HG02763 (cell line): ENCODE measurements at regions not wholly inside any gene's neighbourhood (a gene's known extent, or its start where the extent isn't known, plus 50 kb on each side); places are given as distances from the start of the nearest gene placed in this dataset.

Experiments used
- ATAC-seq: cut with Tn5 transposase; IDR thresholded peaks from one replicate; pipeline ENCODE4 v1.9.1; 2021; ENCODE audit warnings: mild to moderate bottlenecking, moderate library complexity; ENCODE audit not compliant: unreplicated experiment

DNA sequence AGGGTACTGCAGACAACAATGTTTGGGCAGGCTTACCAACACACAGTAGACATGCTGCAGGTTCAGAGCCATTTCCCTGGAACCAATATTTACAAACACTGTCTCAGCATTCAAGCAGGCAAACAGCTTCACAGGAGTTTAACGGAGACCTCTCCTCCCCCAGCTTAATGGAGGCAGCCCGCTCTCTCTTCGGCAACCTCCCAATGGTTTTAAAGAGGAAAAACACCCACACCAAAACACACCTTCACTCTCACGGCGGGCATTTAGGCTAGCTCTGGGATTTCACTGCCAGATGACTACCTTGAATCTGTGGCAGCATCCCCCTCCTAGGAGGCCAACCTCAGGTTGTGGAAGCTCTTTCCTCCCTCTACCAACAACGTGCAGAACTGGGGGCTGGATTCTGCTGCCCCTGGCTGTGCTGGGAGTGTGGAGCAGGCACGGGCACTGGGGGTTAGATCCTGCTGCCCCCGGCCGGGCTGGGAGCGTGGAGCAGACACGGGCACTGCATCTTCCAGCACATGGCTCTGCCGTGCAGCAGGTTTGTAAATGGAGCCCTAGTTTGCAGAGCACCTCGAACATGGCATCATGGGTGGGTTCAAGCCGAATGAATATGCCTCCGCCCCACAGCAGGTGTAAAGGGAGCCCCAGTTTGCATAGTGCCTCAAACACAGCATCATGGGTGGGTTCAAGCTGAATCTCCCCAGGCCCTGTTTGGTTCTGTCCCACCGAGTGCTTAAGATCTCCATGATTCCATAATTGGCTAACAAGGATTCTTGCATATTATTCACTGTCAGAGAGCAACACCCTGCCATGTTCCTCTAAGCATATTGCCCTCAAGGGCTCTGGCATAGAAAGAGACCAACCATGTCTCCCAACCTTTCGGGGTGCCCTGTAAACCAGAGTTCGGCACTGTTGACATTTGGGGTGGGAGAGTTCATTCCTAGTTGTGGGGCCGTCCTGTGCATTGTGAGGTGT is 86.4 kb downstream of the RBFOX3 start:
- ATAC-seq = no peak

- no peak for ATAC-seq
Measured at GRCh38 chr17:79522414-79522813, 88.4 kb downstream of the RBFOX3 start.

DNA sequence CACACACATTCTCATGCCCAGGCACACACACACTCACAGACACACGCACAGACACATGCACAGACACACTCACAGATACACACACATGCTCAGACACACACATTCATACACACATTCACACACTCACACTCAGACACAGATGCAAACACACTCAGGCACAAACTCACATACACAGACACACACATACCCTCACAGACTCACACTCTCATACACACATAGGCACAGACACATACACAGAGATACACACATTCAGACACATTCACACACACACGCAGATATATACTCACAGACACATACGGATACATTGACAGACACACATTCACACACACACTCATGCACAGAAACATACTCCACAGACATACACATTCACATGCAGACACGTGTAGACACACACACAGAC is 89.6 kb downstream of the RBFOX3 start:
- no peak for ATAC-seq

DNA sequence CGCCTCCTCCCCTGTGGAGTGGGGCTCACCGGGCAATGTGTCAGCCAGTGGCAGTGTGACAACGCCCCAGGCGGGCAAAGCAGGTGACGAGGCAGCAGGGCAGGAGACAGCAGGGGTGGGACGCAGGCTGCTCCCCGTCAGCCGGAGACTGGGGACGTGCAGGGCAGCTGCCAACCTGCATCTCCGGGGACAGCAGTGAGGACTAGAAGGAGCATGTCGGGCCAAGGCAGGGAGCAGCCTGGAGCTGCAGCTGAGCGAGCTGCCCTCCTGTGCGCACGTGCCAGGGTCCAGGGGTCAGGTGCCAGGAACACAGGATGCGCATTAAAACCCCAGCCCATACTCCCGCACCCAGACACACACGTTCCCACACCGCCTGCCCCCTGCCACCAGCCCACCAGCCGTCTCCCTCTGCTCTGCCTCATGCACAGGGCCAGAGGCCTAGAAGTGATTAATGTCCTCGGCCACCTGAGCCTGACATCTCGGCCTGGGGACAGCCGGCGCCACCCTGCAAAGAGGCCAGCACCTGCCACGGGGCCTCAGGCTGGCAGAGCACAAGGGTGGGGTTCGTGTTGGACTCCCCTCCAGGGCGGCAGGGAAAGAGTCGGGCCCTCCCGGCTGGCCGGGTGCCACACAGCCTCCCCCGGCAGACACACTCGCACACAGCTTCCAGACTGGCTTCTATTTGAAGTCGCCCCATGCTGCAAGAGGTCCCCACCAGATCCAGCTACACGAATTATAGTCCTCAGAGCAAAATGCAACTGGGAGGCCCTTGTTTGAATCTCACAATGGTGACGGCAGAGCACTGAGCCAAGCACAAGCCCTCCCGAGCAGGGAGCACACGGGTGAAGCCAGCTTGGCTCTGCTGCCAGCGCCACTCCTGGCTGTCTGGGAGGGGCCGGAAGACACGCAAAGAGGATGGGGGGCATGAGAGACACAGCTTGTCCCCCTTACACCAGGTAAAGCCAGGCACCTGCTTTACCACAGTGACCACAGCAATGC is 90.4 kb downstream of the RBFOX3 start:
- no peak for ATAC-seq

GRCh38 chr17:79519601-79520000 is 91.2 kb downstream of the RBFOX3 start:
- no peak for ATAC-seq

DNA sequence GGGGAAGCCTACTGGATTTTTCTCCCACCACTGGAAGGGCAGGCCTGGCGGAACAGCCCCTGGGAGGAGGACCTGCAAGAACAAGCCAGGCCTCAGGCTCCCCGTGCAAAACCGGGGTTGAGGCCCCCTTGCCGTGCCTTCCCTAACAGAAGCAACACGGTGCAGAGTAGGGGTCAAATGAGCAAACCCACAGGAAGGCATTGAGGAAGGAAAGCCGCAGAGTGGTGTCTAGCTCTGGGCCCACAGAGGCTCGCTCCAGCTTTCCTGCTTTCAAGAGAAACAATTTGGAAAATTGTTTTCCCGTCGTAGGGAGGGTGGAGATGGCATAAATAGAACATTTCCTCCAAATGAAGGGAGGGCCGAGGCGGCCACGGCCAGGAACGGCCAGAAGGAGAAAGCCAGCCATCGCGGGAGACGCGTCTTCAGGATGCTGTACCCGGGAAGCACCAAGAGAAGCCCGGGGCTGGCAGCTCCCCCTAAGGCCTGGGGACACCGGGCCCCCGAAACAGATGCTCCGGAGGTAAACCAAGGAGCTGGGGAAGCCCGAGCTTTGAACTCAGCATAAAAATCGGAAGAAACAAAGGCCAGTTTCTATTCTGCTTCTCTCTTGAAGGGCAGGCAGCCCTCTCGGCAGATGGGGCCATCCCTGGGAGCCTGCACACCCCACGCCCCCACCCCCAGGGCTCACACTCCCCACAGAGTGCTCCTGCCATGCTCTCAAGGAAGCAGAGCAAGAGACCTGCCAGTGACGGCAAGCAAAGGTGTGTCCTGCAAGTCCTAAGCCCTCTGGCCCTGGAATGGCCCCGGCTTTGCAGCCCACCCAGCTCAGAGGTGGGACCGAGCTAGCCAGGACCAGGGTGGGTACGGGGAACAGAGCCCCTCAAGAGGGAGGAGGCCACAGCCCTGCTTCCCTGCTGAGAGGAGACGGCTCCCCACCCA is 92.0 kb downstream of the RBFOX3 start:
- ATAC-seq = no peak

- ATAC-seq = no peak
Measured at GRCh38 chr17:79517827-79518584, 92.8 kb downstream of the RBFOX3 start.

DNA sequence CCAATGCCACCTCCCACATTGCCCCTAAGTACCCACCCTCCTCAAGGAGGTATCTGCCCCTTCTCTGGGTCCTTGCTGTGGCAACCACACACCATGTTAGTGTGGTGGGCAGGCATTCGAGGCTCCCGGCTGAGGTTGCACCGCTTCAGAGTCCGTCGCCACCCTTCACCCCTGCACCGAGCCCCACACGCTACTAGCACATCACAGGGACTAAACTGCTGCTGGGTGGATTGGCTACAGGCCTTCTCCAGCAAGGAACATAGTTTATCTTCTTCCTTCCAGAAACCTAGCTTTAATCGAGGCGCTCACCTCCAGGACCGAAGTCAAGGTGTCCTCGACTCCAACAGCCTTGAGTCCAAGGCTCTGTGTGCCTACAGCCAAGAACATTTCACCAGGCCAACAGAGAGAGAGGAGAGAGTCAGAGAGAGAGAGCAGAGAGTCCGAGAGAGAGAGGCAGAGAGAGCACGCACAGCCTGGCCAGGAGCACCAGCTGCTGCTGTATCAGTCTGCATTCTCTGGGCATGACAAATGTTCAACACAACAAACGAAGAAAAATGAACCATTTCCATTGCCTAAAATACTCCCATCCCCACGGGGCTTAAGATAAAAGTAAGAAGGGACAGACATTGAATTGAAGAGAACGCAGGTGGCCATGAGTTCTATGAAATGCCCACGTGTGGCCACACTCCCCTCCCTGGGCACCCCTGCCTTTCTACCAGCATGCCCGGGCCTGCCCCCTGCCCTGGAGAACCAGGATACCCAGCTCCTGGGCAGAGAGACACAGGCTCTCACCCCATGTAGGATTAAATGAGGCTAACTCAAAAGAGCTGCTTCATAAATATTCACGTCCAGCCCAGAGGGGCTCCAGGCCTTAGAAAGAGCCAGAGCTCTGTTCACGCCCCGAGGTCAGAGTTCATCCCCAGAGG is 94.9 kb downstream of the RBFOX3 start:
- ATAC-seq = no peak

DNA sequence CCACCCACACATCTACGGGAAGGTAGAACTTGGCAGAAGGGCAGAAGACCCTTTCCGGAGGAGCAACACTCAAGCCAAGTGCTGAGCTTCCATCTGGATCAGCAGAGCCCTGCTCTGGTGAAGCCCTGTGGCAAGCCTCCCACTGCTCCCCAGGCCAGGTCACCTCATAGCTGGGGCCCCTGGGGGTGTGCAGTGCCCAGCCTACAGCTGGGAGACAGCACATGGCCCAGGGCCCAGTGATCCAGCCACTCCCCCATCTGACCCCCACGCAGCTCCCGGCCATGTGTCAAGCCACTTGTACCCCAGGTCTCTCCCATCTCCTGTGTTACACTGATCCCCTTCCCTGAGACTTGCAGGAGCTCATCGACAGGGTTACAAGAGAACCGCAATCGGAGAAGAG is 95.7 kb downstream of the RBFOX3 start:
- no peak for ATAC-seq

GRCh38 chr17:79513820-79514535 is 96.9 kb downstream of the RBFOX3 start:
- no peak for ATAC-seq

GRCh38 chr17:79513206-79513605 is 97.6 kb downstream of the RBFOX3 start:
- ATAC-seq = no peak

DNA sequence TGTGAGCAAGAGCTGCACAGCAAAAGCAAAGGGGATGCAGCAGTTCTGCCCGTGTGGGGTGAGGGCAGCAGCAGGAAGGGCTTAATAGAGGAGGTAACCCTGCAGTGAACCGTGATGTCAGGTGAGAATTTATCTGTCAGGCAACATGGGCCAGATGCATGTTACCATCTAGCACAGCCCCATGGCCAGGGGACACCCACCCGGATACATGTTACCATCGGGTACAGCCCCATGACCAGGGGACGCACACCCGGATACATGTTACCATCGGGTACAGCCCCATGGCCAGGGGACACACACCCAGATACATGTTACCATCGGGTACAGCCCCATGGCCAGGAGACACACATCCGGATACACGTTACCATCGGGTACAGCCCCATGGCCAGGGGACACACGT is 99.4 kb downstream of the RBFOX3 start:
- no peak for ATAC-seq

DNA sequence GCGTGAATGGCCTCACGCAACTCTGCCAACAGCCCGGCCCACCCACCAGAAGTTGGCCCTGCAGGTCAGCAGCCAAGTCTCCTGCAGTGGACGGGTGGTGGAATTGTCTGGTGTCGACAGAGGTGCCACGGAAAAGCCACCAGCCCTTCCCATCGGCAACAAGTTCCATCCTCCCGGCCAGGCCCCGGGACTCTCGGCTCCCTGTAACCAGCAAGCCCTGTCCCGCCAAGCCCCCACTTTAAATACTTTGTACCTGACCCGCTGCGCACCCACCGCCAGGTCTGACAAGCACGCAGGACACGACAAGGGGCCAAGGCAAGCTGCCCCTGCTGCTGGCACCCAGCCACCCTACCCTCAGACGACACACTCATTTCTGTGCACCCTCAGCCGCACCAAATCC is 100.8 kb downstream of the RBFOX3 start:
- ATAC-seq = no peak

GRCh38 chr17:79509490-79509889 is 101.4 kb downstream of the RBFOX3 start:
- ATAC-seq = no peak

GRCh38 chr17:79509008-79509407 is 101.8 kb downstream of the RBFOX3 start:
- no peak for ATAC-seq

DNA sequence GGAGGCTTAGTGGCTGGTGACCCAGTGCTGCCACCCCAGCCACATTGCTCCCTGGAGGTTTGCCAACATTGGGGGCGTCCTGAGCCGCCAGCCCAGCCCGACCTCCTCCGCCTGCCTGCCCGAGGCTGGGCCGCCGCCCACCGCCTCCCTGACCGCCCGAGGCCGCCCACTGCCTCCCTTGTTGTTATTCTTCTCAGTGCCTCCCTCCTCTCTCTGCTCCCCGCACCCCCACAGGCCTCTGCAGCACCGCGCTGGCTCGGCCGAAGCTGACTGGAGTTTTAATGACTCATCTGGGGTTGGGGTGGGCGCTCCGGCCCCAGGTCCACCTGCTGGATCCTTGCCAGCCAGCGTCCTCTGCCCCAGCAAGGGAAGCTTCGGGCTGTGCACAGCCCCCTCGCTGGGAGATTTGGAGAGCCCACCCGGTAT is 102.5 kb downstream of the RBFOX3 start:
- ATAC-seq = no peak

- no peak for ATAC-seq
Measured at GRCh38 chr17:79506955-79507354, 103.9 kb downstream of the RBFOX3 start.
